ENCODE measurements at regions not wholly inside any gene's neighbourhood (a gene's known extent, or its start where the extent isn't known, plus 50 kb on each side); places are given as distances from the start of the nearest gene placed in this dataset.
"Not testable (repeated sequence)": the region's sequence is repeated elsewhere in the genome, so short reads cannot be mapped to it uniquely, and the experiment has no call there.

DNA sequence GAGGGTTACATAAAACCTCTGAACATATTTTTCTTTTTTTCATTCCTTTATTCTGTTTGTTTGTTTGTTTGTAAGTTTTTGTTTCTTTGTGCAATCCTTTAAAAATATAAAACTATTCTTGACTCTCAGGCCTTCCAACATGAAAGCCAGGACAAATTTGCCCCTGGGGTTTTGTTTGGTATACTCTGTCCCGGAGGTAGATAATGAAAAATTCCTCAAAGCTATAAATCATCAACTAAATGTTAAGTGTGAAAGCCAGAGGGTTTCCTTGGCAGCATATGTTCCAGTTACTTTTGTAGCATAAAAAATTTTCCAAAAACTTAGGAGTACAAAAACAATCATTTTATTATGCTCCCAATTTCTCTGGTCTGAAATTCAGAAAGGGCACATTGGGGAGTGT, 1084.3 kb upstream of the GJE1 start:
- DNase-seq = no peak

DNA sequence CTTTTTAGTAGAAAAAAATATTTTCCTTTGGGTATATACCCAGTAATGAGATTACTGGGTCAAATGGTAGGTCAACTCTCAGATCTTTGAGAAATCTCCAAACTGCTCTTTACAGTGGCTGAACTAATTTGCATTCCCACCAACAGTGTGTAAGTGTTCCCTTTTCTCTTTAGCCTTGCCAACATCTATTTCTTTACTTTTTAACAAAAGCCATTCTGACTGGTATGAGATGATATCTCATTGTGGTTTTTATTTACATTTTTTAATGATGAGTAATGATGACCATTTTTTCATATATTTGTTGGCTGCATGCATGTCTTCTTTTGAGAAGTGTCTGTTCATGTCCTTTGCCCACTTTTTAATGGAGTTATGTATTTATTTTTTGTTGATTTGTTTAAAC, 1086.2 kb upstream of the GJE1 start:
- DNase-seq = not testable (repeated sequence)

DNA sequence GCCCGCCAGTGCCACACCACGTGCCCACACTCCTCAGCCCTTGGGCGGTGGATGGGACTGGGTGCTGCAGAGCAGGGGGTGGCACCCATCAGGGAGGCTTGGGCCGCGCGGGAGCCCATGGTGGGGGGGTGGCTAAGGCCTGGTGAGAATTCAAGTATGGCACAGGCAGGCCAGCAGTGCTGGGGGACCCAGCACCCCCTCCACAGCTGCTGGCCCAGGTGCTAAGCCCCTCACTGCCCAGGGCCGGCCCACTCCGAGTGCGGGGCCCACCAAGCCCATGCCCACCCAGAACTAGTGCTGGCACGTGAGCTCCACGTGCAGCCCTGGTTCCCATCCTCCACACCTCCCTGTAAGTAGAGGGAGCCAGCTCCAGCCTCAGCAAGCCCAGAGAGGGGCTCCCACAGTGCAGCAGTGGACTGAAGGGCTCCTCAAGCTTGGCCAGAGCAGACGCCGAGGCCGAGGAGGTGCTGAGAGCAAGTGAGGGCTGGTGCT, 1091.1 kb upstream of the GJE1 start:
- DNase-seq = no peak

DNA sequence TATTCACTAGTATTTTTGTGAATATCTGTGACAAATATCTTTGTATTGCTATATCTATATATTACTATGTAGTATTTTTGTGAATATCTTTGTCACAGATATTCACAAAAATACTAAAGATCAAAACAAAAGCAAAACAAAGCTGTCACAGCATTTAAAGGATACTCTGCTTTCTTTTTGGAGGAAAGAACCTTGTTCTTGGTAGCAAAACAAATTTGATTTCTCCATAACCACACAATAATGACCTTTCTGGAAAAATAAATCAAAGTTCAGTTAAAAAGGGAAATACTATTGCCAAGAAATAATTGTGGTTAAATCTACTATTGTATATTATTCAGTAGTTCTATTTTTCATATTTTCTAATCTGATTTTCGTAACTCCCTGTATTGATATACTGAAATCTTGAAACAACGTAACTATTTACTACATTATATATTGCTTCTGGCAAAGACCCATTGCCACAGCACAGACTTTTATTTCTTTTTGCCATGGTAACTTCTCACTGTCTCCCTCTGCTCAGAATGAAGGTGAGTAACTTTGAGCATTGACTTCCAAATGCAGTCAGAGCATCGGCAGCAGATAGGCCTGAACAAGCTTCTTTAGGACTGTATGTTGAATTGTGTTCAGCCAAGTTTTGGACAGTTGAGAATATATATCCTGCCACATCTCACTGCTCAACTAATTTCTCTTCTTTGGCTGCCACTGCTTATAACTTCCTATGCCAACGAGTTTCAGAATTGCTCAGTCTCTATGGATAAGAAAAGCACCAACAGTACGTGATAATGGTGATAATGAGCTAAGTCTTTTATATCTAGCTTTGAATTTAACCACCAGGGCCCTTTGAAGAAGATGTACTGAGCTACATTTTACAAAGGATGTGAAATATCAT, 1097.2 kb upstream of the GJE1 start:
- no peak for DNase-seq

DNA sequence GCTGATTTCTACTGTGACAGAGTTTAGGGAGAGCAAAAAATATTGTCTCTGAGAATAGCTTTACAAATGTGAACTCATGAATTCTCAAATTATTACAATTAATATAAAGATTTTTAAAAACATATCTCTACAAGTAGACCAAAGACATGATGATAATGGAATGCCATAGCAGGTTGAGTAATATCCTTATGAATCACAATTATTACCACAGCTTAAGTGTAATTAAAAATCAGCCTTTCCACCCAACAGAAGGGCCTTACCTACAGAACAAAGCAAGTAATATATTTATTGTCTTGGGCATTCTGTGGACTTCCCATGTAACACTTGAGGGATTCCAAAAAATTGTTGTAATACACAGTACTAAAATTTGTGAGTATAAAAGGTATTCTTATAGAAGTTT, 1099.6 kb upstream of the GJE1 start:
- DNase-seq = no peak

DNA sequence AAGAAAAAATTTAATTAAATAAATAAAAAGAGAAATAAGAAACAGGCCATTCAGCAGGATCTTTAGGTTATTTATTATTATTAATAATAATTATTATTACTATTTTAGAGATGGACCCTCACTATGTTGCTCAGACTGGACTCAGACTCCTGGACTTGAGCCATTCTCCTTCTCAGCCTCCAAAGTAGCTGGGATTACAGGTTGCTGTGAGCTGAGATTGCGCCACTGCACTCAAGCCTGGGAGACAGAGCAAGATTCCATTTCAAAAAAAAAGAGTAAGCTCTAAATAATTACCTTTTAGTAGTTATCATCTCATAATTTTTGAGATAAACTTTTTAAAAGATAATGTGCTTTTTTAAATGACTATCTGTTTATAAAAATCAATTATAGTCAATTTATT, 1102.8 kb upstream of the GJE1 start:
- DNase-seq = no peak

DNA sequence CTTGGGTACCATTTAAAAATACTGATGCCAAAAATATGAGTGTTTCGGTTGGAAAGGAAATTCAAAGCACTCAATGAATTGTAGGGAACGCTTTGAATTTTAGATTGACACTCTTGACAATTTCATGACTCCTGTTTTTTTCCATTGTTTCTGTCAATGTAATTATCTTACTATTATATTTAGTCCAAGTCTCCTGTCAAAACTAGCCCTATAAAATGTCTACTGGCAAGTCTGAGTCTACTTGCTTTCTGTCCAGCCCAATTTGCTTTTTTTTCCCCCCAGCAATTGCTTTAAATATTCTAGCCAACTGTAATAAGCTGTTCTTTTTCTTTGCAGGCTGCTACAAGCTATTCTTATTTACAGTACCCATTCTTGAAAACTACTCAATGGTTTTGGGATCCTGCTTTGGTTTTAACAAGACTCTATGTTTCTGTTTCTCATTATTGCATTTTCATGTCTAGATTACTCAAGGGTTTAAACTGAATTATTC, 1103.9 kb upstream of the GJE1 start:
- no peak for DNase-seq

DNA sequence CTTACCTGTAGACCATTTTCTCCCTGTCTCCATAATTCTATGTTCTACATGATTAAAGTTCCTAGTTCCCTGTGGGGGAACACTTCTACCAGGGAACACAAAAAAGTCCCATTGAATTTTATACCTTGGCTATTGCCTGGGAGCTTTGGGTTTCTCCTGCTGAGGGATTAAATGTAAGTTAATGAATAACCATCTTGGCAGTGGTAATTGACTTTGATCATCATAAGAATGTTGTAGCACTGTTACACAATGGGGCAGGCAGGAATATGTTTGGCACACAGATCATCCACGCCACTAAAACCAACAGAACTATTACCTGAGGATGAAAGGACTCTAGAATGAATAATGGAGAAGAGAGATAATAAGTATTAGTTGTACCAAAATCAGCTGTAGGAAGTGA, 1106.2 kb upstream of the GJE1 start:
- DNase-seq = no peak

DNA sequence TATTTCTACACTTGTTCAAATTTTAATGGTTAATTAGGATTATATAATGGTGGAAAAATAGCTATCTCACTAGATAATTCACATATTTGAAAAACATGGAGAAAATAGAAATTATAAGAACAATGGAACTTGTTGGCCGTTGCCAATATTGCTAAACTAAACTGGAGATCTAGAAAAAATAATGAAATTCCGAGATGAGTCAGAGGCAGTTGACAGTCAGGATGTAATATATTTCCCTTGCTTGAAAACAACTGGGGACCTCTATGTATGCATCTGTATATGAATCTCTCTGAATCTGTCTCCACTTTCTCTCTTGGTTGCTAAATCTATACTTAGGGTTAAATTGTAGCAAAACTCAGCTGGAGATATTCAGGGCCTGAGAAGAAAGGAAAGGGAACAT, 1108.2 kb upstream of the GJE1 start:
- no peak for DNase-seq

DNA sequence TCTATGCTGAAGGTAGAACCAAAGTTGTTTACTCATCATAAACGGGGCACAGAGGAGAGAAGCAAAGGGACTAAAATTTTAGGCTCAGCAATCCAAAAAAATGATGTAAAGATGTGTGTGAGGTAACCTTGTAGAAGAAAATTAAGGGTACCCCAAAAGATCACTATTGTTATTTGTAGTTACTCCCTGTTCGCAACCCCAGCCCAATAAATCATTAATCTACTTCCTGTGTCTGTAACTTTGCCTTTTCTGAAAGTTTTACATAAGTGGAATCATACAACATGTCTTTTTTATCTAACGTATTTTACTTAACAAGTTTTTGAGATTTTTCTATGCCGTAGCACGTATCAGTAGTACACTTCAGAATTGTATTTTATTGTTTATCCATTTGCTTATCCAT, 1114.8 kb upstream of the GJE1 start:
- DNase-seq = no peak

DNA sequence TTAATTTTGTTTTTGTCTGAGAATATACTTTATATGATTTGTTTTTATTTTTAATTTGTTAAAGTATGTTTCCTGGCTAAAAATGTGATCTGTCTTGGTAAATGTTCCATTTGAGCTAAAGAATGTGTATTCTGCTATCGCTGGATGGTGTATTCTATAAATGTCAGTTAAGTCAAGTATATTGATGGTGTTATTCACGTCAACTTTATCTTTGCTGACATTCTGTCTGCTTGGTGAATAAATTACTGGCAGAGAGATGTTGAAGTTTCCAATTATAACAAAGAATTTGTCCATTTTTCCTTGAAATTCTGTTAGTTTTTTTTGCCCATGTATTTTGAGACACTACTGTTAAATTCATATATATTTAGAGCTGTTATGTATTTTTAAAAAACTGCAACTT, 1131.8 kb upstream of the GJE1 start:
- DNase-seq = no peak

DNA sequence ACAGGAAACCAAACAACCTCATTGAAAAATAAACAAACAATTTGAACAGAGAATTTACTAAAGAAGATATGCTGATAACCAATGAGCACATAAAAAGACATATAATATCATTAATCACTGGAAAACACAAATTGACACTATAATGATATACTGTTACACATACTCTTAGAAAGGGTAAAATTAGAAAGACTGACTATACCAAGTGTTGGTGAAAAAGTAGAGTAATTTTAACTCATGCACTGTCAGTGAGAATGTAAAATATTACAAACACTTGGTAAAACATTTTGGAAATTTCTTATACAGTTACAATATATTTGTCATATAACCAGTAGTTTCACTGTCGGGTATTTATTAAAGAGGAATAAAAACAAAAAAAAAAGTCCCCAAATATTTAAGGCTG, 1139.2 kb upstream of the GJE1 start:
- no peak for DNase-seq

DNA sequence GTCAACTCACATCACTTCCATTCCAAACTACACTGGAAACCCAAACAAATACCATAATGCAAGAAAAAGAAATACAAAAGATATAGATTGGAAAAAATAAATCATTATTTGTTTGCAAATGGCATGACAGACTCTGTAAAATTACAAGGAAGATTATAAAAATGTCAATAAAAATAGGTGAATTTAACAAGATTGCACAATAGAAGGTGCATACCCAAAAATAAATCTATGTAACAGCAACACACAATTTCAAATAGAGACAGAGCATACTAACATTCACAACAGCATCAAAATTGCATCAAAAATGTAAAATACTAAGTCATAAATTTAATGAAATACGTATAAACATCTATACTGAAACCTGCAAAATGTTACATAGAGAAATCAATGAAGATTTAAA, 1140.0 kb upstream of the GJE1 start:
- no peak for DNase-seq

DNA sequence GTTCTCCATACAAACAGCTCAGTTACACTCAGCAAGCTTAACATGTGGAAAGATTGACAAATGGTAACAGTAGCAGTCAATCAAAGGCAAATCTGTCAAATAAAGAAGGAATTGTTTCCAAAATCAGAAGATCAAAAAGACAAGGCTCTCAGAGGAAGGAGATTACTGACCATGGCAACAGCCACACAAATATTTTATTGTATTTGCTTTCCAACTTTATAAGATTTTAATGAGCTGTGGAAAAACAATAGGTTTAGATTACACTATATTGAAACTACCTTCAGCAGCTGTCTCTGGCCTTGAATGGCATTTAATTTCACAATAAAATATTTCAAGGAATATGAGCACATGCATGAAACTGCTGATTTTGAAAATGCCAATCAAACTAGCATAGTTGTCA, 1143.9 kb upstream of the GJE1 start:
- no peak for DNase-seq

DNA sequence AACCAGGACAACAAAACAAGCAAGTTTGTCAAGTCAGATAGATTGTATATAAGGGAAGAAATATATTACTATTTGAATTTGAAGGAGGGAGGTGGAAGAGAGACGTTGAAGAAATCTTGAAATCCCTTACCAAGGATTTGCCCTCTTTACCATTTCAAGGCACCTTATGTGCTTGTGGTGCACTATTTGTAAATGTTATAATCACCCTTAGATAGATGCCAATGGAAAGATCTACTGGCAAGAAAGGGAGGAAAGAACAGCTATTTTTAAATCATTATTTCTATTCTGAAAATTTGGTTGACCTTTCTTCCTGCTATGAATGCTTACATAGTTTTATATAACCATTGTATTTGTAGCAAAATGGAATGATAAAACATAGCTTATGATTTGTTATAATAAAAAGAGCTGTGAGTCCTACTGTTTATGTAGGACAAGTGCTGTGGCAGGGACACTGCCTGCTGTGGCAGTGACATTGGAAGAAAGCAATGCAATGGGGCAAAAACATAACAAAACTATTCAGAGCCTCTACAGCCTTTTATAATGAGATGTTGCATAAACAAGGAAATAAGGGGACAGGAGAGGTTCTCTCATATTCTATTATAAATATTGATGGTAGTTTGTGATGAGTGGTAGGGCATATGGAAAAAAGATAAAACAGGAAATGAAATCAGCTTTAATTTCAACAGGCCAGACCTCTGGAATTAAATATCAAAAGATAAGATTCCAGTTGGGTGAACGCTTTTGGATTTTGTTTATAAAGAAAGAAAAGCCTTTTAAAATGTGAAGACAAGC, 1145.2 kb upstream of the GJE1 start:
- no peak for DNase-seq

DNA sequence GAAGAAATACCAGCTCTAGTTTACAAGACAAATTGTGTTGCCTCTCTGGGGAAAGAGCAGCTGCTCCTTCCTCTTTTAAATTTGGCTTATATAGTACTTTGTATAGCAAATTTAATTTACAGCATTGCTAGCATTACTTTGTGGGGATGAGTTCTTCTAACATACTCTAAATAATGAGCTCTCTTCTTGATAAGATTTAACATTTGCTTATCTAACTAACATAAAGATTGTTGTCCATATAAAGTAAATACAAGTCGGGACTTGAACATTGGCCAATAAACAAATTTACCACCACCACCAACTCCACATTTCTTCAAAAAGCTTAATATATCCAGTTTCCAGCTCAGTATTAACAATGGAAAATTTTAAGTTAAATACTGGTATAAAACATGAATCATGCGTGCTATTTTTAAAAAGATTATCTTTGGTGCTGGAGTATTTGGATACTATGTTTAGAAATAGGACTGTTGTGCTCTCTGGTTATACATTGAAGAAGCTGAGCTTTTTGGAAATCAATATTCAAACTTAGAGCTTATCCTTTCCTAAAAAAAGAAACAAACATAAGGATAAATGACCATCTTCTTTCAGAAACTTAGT, 1146.9 kb upstream of the GJE1 start:
- DNase-seq = no peak

DNA sequence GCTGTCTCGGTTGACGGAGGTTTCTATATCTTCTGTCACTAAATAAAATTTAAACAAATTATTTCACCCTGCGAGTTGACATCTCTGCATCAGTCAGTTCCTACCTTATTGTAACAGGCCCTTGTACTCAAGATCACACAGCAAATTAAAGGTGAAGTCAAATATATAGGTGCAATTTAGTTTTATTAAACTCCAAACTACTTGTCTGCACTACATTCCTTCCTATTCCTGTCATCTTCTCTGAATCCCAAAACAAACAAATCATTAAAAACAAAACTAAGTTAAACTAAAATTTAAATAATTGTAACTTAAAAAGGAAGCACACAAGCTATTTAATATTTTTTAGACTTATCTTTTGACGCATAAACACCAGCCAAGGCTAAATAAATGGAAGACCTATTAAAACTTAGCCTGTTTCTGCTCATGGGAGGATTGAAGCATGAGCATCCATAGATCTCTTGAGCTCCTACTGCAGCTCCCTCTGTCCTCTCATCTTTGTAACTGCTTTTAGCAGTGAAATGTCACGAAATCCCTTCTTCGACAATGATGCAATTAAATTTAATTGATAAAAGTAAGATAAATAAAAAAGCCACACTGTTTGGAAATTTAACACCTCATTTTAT, 1152.3 kb upstream of the GJE1 start:
- no peak for DNase-seq

DNA sequence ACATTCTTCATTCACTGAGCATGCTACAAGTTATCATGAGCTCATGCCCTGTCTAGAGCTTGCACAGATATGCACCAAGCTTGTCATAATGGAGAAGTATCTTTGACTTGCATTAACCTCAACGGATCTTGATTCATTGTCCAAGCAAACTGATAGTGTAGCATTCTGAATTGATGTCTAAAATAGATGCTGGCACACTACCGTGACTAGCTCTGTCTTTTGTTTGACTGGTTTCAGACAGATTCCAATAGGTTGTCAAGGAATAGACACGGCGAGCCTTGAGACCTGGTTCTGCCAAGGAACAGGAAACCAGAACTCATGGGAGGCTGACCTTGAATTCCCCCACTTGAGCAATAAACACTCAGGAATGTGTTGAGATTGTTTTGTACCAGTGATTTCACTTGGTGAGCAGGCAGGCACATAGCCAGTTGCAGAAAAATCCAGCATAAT, 1153.1 kb upstream of the GJE1 start:
- no peak for DNase-seq

DNA sequence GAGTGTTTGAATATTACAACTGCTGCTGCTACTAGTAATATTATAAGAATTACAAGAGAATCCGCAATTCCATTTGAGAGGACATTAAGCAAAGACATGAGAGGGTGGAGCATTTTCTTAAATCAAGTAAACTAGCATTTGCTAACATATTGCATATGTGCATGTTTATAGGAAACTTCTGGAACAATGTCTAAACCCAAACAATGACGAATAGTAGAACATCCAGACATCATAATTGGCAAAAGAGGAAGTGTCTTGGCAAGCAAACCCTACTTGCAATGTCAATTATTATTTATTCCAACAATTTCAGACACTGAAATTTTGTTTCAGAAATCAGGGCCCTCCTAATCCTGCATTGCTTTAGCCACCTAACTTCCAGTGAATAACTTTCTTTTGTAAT, 1155.3 kb upstream of the GJE1 start:
- no peak for DNase-seq

DNA sequence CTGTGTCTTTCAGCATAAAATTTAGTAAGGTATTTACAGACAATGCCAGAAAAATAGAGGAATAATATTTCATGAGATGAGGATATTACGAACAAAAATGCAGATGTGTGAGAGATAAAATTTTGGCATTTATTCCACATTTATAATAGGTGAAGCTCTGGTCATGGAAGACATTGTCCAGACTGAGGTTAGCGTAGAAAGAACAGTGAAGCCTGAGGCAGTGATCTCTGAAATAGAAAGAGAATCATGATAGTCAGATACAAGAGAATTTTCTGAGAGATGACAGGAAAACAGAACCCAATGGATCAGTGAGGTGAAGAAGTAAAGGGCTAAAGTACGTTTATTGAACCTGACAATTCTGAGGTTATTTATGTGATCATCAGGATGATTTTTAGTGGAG, 1155.9 kb upstream of the GJE1 start:
- no peak for DNase-seq

DNA sequence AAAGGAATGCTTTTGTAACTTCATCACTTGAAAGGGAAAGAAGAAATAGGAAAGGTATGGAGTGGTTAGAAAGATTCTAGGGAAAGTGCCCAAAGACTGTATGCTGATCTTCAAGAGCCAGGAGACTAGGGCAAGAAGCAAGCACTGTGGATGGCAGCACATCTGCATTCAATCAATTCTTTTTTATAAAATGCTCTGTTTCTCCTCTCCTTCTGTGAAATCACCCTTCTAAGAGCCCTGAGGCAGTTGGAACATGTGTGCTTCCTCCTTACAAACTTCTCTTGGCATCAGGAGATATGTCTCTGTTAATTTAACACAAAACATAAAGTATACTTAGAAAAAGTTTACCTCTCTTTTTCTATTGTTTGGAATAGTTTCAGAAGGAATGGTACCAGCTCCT, 1162.2 kb upstream of the GJE1 start:
- DNase-seq = no peak

DNA sequence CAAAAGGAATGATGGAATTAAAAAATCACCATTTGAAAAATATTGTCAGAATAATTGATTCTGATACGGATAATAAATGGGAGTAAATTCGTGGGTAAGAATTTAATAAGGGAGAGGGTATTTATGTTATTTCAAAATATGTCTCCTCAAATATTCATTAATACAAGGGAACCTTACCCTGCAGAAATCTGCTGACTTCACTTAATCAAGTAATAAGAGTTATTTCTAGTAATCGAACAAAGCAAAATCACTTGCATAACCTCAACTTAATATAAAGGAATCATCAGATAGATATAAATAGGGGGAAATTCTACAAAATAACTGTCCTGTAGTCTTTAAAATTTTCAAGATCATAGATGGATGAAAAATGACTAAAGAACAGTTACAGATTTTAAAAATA, 1164.7 kb upstream of the GJE1 start:
- DNase-seq = no peak

DNA sequence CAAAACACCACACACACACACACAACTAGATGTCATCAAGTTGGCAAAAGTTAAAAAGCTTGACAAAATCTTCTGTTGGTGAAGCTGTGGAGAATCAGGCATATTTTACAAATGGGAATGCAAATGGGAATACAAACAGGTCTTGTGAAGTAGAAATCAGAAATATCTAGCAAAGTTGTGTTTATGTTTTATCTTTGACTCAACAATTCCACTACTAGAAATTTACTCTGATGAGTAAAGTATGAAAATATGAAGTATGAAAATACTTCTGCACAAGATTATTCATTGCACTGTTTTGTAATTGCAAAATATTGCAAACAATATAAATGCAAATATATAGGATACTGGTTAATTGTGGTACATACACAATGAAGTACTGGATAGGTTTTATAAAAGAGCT, 1166.0 kb upstream of the GJE1 start:
- no peak for DNase-seq

Data from RPMI8226 (cell line).